ENCODE measurements at regions not wholly inside any gene's neighbourhood (a gene's known extent, or its start where the extent isn't known, plus 50 kb on each side); places are given as distances from the start of the nearest gene placed in this dataset.

DNA sequence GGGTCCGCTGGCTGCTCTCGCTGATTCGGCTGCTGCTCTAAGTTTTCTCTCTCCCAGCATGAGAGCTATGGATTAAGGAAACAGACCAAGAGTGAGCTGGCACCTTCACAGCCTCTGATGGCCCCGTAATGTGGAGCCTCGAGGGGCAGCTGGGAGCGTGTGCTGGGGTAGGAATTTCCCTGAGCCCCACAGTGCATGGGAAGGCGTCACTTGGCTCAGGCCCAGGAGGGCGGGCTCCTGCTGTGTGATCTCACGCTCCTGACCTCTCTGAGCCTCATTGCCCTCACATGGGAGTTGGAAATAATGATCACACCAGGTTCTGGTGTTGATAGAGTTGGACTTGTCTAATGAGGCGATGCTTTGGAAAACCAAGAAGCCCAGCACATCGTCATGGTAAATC is 238.6 kb upstream of the CRY1 start:
- no peak for TF ChIP-seq EZH2phosphoT487 (IDR thresholded peaks at IDR 0.05; ENCODE audit: borderline replicate concordance, low read length)
- TF ChIP-seq EZH2 (IDR thresholded peaks at IDR 0.05; ENCODE audit: low read length, unreplicated experiment): no peak

Data from PC-3 (cell line).